ENCODE measurements at regions not wholly inside any gene's neighbourhood (a gene's known extent, or its start where the extent isn't known, plus 50 kb on each side); places are given as distances from the start of the nearest gene placed in this dataset.

GRCh38 chr2:155250800-155251199 lies 552.3 kb downstream of the KCNJ3 start:
- TF ChIP-seq CTCF (conservative IDR thresholded peaks at IDR 0.05; ENCODE audit: low read length) (peak; percentile 81), EZH2phosphoT487 (IDR thresholded peaks at IDR 0.05; ENCODE audit: borderline replicate concordance, low read depth, low read length) (no peak)
